Tibial nerve (tissue), 4 donors: ENCODE measurements at regions not wholly inside any gene's neighbourhood (a gene's known extent, or its start where the extent isn't known, plus 50 kb on each side); places are given as distances from the start of the nearest gene placed in this dataset.

Experiments
- CTCF ChIP-seq, 5 experiments: fragments of 200-600 bp in 3 of 5; fragments of 450-650 bp in 2 of 5; sonication (generic) in 3 of 5; IDR thresholded peaks; one replicate each; pipeline ENCODE4 v1.5.1; 2016 to 2019; ENCODE audit warnings: antibody characterized with exemption in 5 of 5, mild to moderate bottlenecking in 3 of 5, moderate library complexity in 2 of 5
- EP300 ChIP-seq, 2 donors: sonication (generic); formaldehyde crosslinking; IDR thresholded peaks; one replicate each; pipeline ENCODE4 v1.6.1; 2017; ENCODE audit warnings: antibody characterized with exemption in 2 of 2, mild to moderate bottlenecking in 1 of 2
- POLR2A ChIP-seq, 2 donors: fragments of 450-650 bp; IDR thresholded peaks; one replicate each; pipeline ENCODE4 v1.6.1; 2017; ENCODE audit warnings: antibody characterized with exemption in 2 of 2, mild to moderate bottlenecking in 2 of 2, moderate library complexity in 2 of 2

GRCh38 chr4:111266937-111267336 is 644.1 kb upstream of the PITX2 start:
- TF ChIP-seq CTCF (IDR thresholded peaks at IDR 0.05) = no peak
- no peak for TF ChIP-seq POLR2A (IDR thresholded peaks at IDR 0.05)
- TF ChIP-seq EP300 (IDR thresholded peaks at IDR 0.05) = no peak
